ENCODE measurements at regions not wholly inside any gene's neighbourhood (a gene's known extent, or its start where the extent isn't known, plus 50 kb on each side); places are given as distances from the start of the nearest gene placed in this dataset.

DNA sequence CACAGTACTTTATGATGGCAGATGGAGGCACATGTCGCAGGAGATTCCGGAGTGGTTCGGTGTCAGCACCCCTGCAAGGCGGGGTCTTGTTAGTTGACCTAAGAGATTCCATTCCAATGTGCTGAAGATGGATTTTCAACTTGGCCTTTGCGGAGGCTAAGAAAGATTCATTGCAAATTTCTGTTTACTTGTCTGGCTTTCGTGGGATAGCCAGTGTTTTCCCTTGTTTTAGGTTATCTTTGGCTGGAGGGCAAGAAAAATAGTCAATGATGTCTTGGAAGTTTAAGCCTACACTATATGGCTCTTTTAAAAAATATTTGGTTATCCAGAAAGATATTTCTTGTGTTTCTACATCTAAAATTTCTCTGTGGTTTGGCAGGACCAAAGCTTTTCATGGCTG, 123.6 kb upstream of the PTCH1 start:
- H3K27me3 ChIP-seq (ENCODE audit: low read depth), result no peaks in the 10 kb centered on the region
- H3K27ac ChIP-seq (replicated peaks), result no peak overlapping the region
- intact Hi-C loops (cut with micrococcal nuclease), result no loop called here
- peaks cover 13% of the 10 kb centered on the region for H3K4me1 ChIP-seq
- TF ChIP-seq, protein P1, sequence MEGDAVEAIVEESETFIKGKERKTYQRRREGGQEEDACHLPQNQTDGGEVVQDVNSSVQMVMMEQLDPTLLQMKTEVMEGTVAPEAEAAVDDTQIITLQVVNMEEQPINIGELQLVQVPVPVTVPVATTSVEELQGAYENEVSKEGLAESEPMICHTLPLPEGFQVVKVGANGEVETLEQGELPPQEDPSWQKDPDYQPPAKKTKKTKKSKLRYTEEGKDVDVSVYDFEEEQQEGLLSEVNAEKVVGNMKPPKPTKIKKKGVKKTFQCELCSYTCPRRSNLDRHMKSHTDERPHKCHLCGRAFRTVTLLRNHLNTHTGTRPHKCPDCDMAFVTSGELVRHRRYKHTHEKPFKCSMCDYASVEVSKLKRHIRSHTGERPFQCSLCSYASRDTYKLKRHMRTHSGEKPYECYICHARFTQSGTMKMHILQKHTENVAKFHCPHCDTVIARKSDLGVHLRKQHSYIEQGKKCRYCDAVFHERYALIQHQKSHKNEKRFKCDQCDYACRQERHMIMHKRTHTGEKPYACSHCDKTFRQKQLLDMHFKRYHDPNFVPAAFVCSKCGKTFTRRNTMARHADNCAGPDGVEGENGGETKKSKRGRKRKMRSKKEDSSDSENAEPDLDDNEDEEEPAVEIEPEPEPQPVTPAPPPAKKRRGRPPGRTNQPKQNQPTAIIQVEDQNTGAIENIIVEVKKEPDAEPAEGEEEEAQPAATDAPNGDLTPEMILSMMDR (IDR thresholded peaks at IDR 0.05; ENCODE audit: borderline replicate concordance), result no peak
- peaks cover 10% of the 10 kb centered on the region for H3K9me3 ChIP-seq (replicated peaks)
- H3K4me3 ChIP-seq, result no peak overlapping the region
- DNase-seq, result no peak
- H3K36me3 ChIP-seq, result no peaks in the 10 kb centered on the region

DNA sequence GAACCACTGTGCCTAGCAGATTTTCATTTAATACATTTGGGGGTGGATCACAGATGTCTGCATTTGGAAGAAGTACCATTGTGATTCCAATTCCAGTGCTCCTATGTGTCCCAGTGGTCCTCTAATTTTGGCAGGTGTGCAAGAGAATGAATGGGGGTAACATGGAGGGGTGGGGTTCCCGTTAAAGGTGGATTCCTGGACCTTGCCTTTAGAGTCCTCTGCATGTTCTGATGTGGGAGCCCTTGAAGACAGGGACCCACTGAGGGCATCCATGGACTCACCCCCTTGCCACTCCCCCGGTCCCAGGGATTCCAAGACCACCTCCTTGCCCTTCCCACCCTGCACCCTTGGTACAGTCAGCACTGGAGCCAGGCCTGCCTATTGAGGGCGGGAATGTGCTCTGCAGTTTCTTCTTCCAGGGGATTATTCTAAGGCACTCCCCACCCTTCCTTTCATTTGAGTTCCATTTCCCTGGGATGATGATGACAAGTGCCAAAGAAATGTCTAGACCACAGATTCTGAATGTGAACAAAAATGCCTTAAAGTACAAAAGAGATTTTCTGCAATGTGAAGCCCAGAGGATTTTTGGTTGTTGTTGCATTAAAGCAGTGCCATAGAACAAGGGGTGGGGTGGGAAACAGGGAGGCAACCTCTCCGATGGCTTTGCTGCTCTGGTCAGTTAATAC, 119.4 kb upstream of the PTCH1 start:
- Histone ChIP-seq H3K36me3 (no peaks in the 10 kb centered on the region), H3K27me3 (ENCODE audit: low read depth) (no peaks in the 10 kb centered on the region), H3K4me1 (no peaks in the 10 kb centered on the region), H3K9me3 (replicated peaks) (peaks cover 4% of the 10 kb centered on the region), H3K4me3 (no peak overlapping the region), H3K27ac (replicated peaks) (no peak overlapping the region)
- intact Hi-C loops (cut with micrococcal nuclease), result no loop called here
- no peak for DNase-seq
- TF ChIP-seq, protein P1 (IDR thresholded peaks at IDR 0.05; ENCODE audit: borderline replicate concordance), result no peak

DNA sequence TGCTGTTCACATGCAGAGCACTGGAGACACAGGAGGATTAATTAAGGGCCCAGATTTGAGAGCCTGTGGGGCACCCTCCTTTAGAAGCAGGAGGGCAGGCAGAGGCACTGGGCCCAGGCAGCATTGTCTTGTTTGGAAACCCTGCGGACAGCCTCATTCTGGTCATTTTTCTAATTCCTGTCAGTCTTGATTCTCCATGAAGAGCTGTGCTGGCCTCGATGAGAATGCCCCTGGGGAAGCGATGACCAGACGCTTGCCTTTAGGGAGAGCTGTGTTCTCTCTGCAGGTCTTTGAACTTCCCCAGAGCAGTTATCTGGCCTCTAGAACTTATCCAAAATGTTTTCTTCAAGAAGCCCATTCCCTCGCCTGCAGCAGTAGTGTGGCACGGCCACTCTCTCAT, 117.8 kb upstream of the PTCH1 start:
- intact Hi-C loops (cut with micrococcal nuclease), result no loop called here
- Histone ChIP-seq H3K4me1 (no peaks in the 10 kb centered on the region), H3K36me3 (no peaks in the 10 kb centered on the region), H3K27ac (replicated peaks) (no peak overlapping the region), H3K27me3 (ENCODE audit: low read depth) (no peaks in the 10 kb centered on the region), H3K9me3 (replicated peaks) (peaks cover 4% of the 10 kb centered on the region), H3K4me3 (no peak overlapping the region)
- no peak for DNase-seq
- TF ChIP-seq, protein P1 (IDR thresholded peaks at IDR 0.05; ENCODE audit: borderline replicate concordance), result no peak

DNA sequence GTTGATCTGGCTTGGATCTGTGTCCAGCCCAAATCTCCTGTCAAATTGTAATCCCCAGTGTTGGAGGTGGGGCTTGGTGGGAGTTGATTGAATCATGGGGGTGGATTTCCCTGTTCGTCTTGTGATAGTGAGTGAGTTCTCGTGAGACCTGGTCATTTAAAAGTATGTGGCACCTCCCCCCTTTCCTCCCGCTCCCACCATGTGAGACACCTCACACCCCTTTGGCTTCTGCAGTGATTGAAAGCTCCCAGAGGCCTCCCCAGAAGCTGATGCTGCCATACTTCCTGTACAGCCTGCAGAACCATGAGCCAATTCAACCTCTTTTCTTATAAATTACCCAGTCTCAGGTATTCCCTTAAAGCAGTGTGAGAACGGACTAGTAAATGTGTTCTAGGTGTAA, 117.3 kb upstream of the PTCH1 start:
- H3K36me3 ChIP-seq, result no peaks in the 10 kb centered on the region
- peaks cover 4% of the 10 kb centered on the region for H3K9me3 ChIP-seq (replicated peaks)
- DNase-seq, result no peak
- H3K4me1 ChIP-seq, result no peaks in the 10 kb centered on the region
- TF ChIP-seq, protein P1 (IDR thresholded peaks at IDR 0.05; ENCODE audit: borderline replicate concordance), result no peak
- H3K27ac ChIP-seq (replicated peaks), result no peak overlapping the region
- intact Hi-C loops (cut with micrococcal nuclease), result no loop called here
- no peak overlapping the region for H3K4me3 ChIP-seq
- no peaks in the 10 kb centered on the region for H3K27me3 ChIP-seq (ENCODE audit: low read depth)

DNA sequence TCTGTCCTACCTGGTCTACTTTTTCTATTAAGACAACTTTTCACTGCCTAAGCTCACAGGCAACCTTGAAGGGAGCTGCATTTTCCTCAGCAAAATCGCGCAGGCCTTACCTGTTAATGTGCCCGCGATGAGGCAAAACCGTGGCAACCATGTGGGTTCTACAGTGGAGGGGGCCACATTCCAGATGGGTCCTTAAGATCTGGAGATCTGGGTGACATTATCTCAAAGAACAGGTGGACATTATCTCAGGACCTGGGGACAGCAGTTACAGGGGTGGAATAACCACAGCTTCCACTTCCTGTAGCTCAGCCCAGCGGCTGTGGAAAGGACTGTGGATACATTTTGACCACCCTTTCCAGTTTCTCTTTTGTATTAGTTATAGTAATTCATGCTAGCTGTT, 112.8 kb upstream of the PTCH1 start:
- Histone ChIP-seq H3K9me3 (replicated peaks) (no peaks in the 10 kb centered on the region), H3K4me3 (no peak overlapping the region), H3K27me3 (ENCODE audit: low read depth) (no peaks in the 10 kb centered on the region), H3K36me3 (no peaks in the 10 kb centered on the region), H3K27ac (replicated peaks) (no peak overlapping the region), H3K4me1 (peaks cover 7% of the 10 kb centered on the region)
- TF ChIP-seq, protein P1 (IDR thresholded peaks at IDR 0.05; ENCODE audit: borderline replicate concordance), result no peak
- DNase-seq, result no peak
- intact Hi-C loops (cut with micrococcal nuclease), result no loop called here

Data from left ventricle myocardium inferior (tissue), 1 donor.